Activated CD4-positive, alpha-beta T cell treated with anti-CD3 and anti-CD28 coated beads, Interleukin-2, amount 10 ng/mL, durations not matched to agents 7 days and 5 days (primary cell): ENCODE measurements at regions not wholly inside any gene's neighbourhood (a gene's known extent, or its start where the extent isn't known, plus 50 kb on each side); places are given as distances from the start of the nearest gene placed in this dataset.

ENCODE experiments used
- CTCF ChIA-PET: fragments of 350-600 bp; sonication (Branson Sonifier 250); formaldehyde crosslinking; loops from one replicate; lab custom pipeline; 2021; ENCODE audit warnings: antibody characterized with exemption; lab: Charles Lee
- POLR2A ChIA-PET: fragments of 350-600 bp; sonication (Branson Sonifier 250); formaldehyde crosslinking; loops from one replicate; lab custom pipeline; 2021; ENCODE audit warnings: antibody characterized with exemption; lab: Charles Lee
- DNase-seq: peaks from one replicate; pipeline ENCODE4 v3.0.0-alpha.2; 2020
- H3K27ac Mint-ChIP-seq: one replicate; pipeline ENCODE4 v1.8.0; 2021; ENCODE audit warnings: mild to moderate bottlenecking, moderate library complexity, mixed read lengths
- H3K27me3 Mint-ChIP-seq: one replicate; pipeline ENCODE4 v1.8.0; 2021; ENCODE audit warnings: mixed read lengths
- H3K36me3 Mint-ChIP-seq: one replicate; pipeline ENCODE4 v1.8.0; 2021; ENCODE audit warnings: low read depth, mixed read lengths
- H3K4me1 Mint-ChIP-seq: one replicate; pipeline ENCODE4 v1.8.0; 2021; ENCODE audit warnings: mixed read lengths
- H3K4me3 Mint-ChIP-seq: one replicate; pipeline ENCODE4 v1.8.0; 2021; ENCODE audit warnings: mild to moderate bottlenecking, moderate library complexity, mixed read lengths
- H3K9me3 Mint-ChIP-seq: one replicate; pipeline ENCODE4 v1.8.0; 2021; ENCODE audit warnings: mixed read lengths

- Mint-ChIP-seq H3K4me3 (no peak overlapping the region), H3K36me3 (no peaks in the 10 kb centered on the region), H3K27me3 (no peaks in the 10 kb centered on the region), H3K9me3 (no peaks in the 10 kb centered on the region), H3K4me1 (no peaks in the 10 kb centered on the region), H3K27ac (no peak overlapping the region)
- CTCF ChIA-PET = no interaction called here
- POLR2A ChIA-PET = no interaction called here
- DNase-seq = no peak
Observed at GRCh38 chr5:31113666-31114350, 79.7 kb upstream of the CDH6 start.

- no peaks in the 10 kb centered on the region for H3K4me1 Mint-ChIP-seq
- H3K27me3 Mint-ChIP-seq = no peaks in the 10 kb centered on the region
- ChIA-PET CTCF (no interaction called here), POLR2A (no interaction called here)
- DNase-seq = no peak
- H3K9me3 Mint-ChIP-seq = no peaks in the 10 kb centered on the region
- no peak overlapping the region for H3K27ac Mint-ChIP-seq
- H3K4me3 Mint-ChIP-seq = no peak overlapping the region
- no peaks in the 10 kb centered on the region for H3K36me3 Mint-ChIP-seq
Observed at GRCh38 chr5:31113101-31113500, 80.4 kb upstream of the CDH6 start.

- Mint-ChIP-seq H3K9me3 (no peaks in the 10 kb centered on the region), H3K27me3 (no peaks in the 10 kb centered on the region), H3K27ac (no peak overlapping the region), H3K4me3 (no peak overlapping the region), H3K4me1 (no peaks in the 10 kb centered on the region), H3K36me3 (no peaks in the 10 kb centered on the region)
- DNase-seq = no peak
- ChIA-PET CTCF (interaction anchor here (0.7 kb wide), 1 partner anchor 20 kb away, joined by 3 read pairs; no protein-coding TSS in a partner anchor), POLR2A (no interaction called here)
Observed at GRCh38 chr5:31107091-31107518, 86.4 kb upstream of the CDH6 start.

- ChIA-PET CTCF (no interaction called here), POLR2A (no interaction called here)
- Mint-ChIP-seq H3K4me1 (no peaks in the 10 kb centered on the region), H3K27ac (no peak overlapping the region), H3K4me3 (no peak overlapping the region), H3K36me3 (no peaks in the 10 kb centered on the region), H3K9me3 (no peaks in the 10 kb centered on the region), H3K27me3 (no peaks in the 10 kb centered on the region)
- DNase-seq = no peak
Observed at GRCh38 chr5:31106691-31107090, 86.8 kb upstream of the CDH6 start.

GRCh38 chr5:31106278-31106677, 87.2 kb upstream of the CDH6 start:
- CTCF ChIA-PET = no interaction called here
- H3K36me3 Mint-ChIP-seq = no peaks in the 10 kb centered on the region

GRCh38 chr5:31104775-31105174, 88.7 kb upstream of the CDH6 start:
- POLR2A ChIA-PET = no interaction called here
- H3K27me3 Mint-ChIP-seq = no peaks in the 10 kb centered on the region
- H3K9me3 Mint-ChIP-seq = no peaks in the 10 kb centered on the region
- no peak overlapping the region for H3K4me3 Mint-ChIP-seq
- H3K36me3 Mint-ChIP-seq = no peaks in the 10 kb centered on the region
- no peak for DNase-seq
- H3K4me1 Mint-ChIP-seq = no peaks in the 10 kb centered on the region
- no peak overlapping the region for H3K27ac Mint-ChIP-seq
- CTCF ChIA-PET = interaction anchor here (0.5 kb wide), 1 partner anchor 89 kb away, joined by 3 read pairs; no protein-coding TSS in a partner anchor

More at GRCh38 chr5:31106278-31106677, 87.2 kb upstream of the CDH6 start:
- POLR2A ChIA-PET = no interaction called here
- H3K27me3 Mint-ChIP-seq = no peaks in the 10 kb centered on the region
- no peak overlapping the region for H3K27ac Mint-ChIP-seq
- no peaks in the 10 kb centered on the region for H3K4me1 Mint-ChIP-seq
- H3K4me3 Mint-ChIP-seq = no peak overlapping the region
- no peaks in the 10 kb centered on the region for H3K9me3 Mint-ChIP-seq
- no peak for DNase-seq

- Mint-ChIP-seq H3K4me1 (no peaks in the 10 kb centered on the region), H3K36me3 (no peaks in the 10 kb centered on the region), H3K27me3 (no peaks in the 10 kb centered on the region), H3K27ac (no peak overlapping the region), H3K9me3 (no peaks in the 10 kb centered on the region), H3K4me3 (no peak overlapping the region)
- ChIA-PET POLR2A (no interaction called here), CTCF (no interaction called here)
- DNase-seq = no peak
Observed at GRCh38 chr5:31100781-31101310, 92.6 kb upstream of the CDH6 start.

GRCh38 chr5:31100047-31100575, 93.4 kb upstream of the CDH6 start:
- ChIA-PET CTCF (no interaction called here), POLR2A (no interaction called here)
- Mint-ChIP-seq H3K4me3 (no peak overlapping the region), H3K36me3 (no peaks in the 10 kb centered on the region), H3K9me3 (no peaks in the 10 kb centered on the region), H3K27me3 (no peaks in the 10 kb centered on the region), H3K27ac (no peak overlapping the region), H3K4me1 (no peaks in the 10 kb centered on the region)
- DNase-seq = no peak

GRCh38 chr5:31098811-31099210, 94.7 kb upstream of the CDH6 start:
- Mint-ChIP-seq H3K27ac (no peak overlapping the region), H3K36me3 (no peaks in the 10 kb centered on the region), H3K4me1 (no peaks in the 10 kb centered on the region), H3K27me3 (no peaks in the 10 kb centered on the region), H3K9me3 (no peaks in the 10 kb centered on the region), H3K4me3 (no peak overlapping the region)
- ChIA-PET CTCF (no interaction called here), POLR2A (no interaction called here)
- no peak for DNase-seq

GRCh38 chr5:31097851-31098250, 95.6 kb upstream of the CDH6 start:
- Mint-ChIP-seq H3K36me3 (no peaks in the 10 kb centered on the region), H3K27me3 (no peaks in the 10 kb centered on the region), H3K27ac (no peak overlapping the region), H3K9me3 (no peaks in the 10 kb centered on the region), H3K4me3 (no peak overlapping the region), H3K4me1 (no peaks in the 10 kb centered on the region)
- ChIA-PET CTCF (no interaction called here), POLR2A (no interaction called here)
- no peak for DNase-seq

- DNase-seq = no peak
- no peaks in the 10 kb centered on the region for H3K4me1 Mint-ChIP-seq
- no peak overlapping the region for H3K4me3 Mint-ChIP-seq
- no peaks in the 10 kb centered on the region for H3K27me3 Mint-ChIP-seq
- no peaks in the 10 kb centered on the region for H3K36me3 Mint-ChIP-seq
- CTCF ChIA-PET = no interaction called here
- no peaks in the 10 kb centered on the region for H3K9me3 Mint-ChIP-seq
- POLR2A ChIA-PET = no interaction called here
- no peak overlapping the region for H3K27ac Mint-ChIP-seq
Observed at GRCh38 chr5:31096238-31096865, 97.1 kb upstream of the CDH6 start.

- Mint-ChIP-seq H3K4me3 (no peak overlapping the region), H3K4me1 (no peaks in the 10 kb centered on the region), H3K27ac (no peak overlapping the region), H3K27me3 (no peaks in the 10 kb centered on the region), H3K9me3 (no peaks in the 10 kb centered on the region), H3K36me3 (no peaks in the 10 kb centered on the region)
- no peak for DNase-seq
- POLR2A ChIA-PET = no interaction called here
- CTCF ChIA-PET = no interaction called here
Observed at GRCh38 chr5:31095796-31096195, 97.7 kb upstream of the CDH6 start.

- CTCF ChIA-PET = no interaction called here
- no peak overlapping the region for H3K27ac Mint-ChIP-seq
- H3K9me3 Mint-ChIP-seq = no peaks in the 10 kb centered on the region
- no peaks in the 10 kb centered on the region for H3K27me3 Mint-ChIP-seq
- DNase-seq = no peak
- POLR2A ChIA-PET = no interaction called here
- H3K4me3 Mint-ChIP-seq = no peak overlapping the region
- no peaks in the 10 kb centered on the region for H3K36me3 Mint-ChIP-seq
- no peaks in the 10 kb centered on the region for H3K4me1 Mint-ChIP-seq
Observed at GRCh38 chr5:31091501-31091900, 102.0 kb upstream of the CDH6 start.
